H9 (cell line): ENCODE measurements at regions not wholly inside any gene's neighbourhood (a gene's known extent, or its start where the extent isn't known, plus 50 kb on each side); places are given as distances from the start of the nearest gene placed in this dataset.

Experiments
- DNase-seq: peaks from one replicate; pipeline ENCODE4 v3.0.0-alpha.2; 2017
- H2AFZ ChIP-seq: one replicate; pipeline ENCODE4 v1.6.1; 2013; ENCODE audit warnings: mild to moderate bottlenecking, low read length, control low read depth, moderate library complexity
- H2AK5ac ChIP-seq: 2 replicates; pipeline ENCODE4 v1.6.1; 2013; ENCODE audit warnings: low read length, control low read depth, mixed read lengths; ENCODE audit not compliant: insufficient read length
- H2BK120ac ChIP-seq: one replicate; pipeline ENCODE4 v1.6.1; 2013; ENCODE audit warnings: low read depth, mild to moderate bottlenecking, low read length, control low read depth, inconsistent platforms; ENCODE audit not compliant: poor library complexity, severe bottlenecking
- H2BK12ac ChIP-seq: 2 replicates; pipeline ENCODE4 v1.6.1; 2013; ENCODE audit warnings: low read length, control low read depth, mixed read lengths, low read depth; ENCODE audit not compliant: insufficient read length
- H2BK15ac ChIP-seq: 2 replicates; pipeline ENCODE4 v1.6.1; 2013; ENCODE audit warnings: low read depth, low read length, control low read depth
- H2BK20ac ChIP-seq: one replicate; pipeline ENCODE4 v1.6.1; 2013; ENCODE audit warnings: low read depth, mild to moderate bottlenecking, low read length, control low read depth, inconsistent platforms; ENCODE audit not compliant: poor library complexity, severe bottlenecking
- H2BK5ac ChIP-seq: 2 replicates; pipeline ENCODE4 v1.6.1; 2013; ENCODE audit warnings: low read length, control low read depth, mixed read lengths; ENCODE audit not compliant: insufficient read length
- H3K14ac ChIP-seq: 2 replicates; pipeline ENCODE4 v1.6.1; 2013; ENCODE audit warnings: low read length, control low read depth; ENCODE audit not compliant: insufficient read depth
- H3K18ac ChIP-seq: 2 replicates; pipeline ENCODE4 v1.6.1; 2013; ENCODE audit warnings: low read depth, mild to moderate bottlenecking, mixed read lengths, low read length, control low read depth; ENCODE audit not compliant: insufficient read length
- H3K23ac ChIP-seq: 2 replicates; pipeline ENCODE4 v1.6.1; 2013; ENCODE audit warnings: low read length, control low read depth, mixed read lengths, low read depth; ENCODE audit not compliant: insufficient read length
- H3K23me2 ChIP-seq: 2 replicates; pipeline ENCODE4 v1.6.1; 2013; ENCODE audit warnings: low read depth, mild to moderate bottlenecking, mixed read lengths, low read length, control low read depth; ENCODE audit not compliant: insufficient read length, poor library complexity, severe bottlenecking
- H3K27ac ChIP-seq: 2 replicates; pipeline ENCODE4 v1.5.1; 2013; ENCODE audit warnings: low read length, control low read depth, mixed read lengths, low read depth; ENCODE audit not compliant: insufficient read length
- H3K27me3 ChIP-seq: 2 replicates; pipeline ENCODE4 v1.6.1; 2013; ENCODE audit warnings: low read length, control low read depth, inconsistent platforms; ENCODE audit not compliant: insufficient read depth
- H3K4ac ChIP-seq: 2 replicates; pipeline ENCODE4 v1.6.1; 2013; ENCODE audit warnings: low read depth, mild to moderate bottlenecking, control low read depth, inconsistent platforms, low read length, moderate library complexity
- H3K4me1 ChIP-seq: 2 replicates; pipeline ENCODE4 v1.6.1; 2013; ENCODE audit warnings: low read length, control low read depth, inconsistent platforms; ENCODE audit not compliant: insufficient read depth
- H3K4me2 ChIP-seq: 2 replicates; pipeline ENCODE4 v1.6.1; 2013; ENCODE audit warnings: low read length, control low read depth, mixed read lengths; ENCODE audit not compliant: insufficient read length, insufficient read depth
- H3K56ac ChIP-seq: 2 replicates; pipeline ENCODE4 v1.6.1; 2013; ENCODE audit warnings: low read depth, mild to moderate bottlenecking, mixed read lengths, low read length, control low read depth; ENCODE audit not compliant: insufficient read length
- H3K79me1 ChIP-seq: 2 replicates; pipeline ENCODE4 v1.6.1; 2013; ENCODE audit warnings: low read depth, mild to moderate bottlenecking, moderate library complexity, low read length, control low read depth, inconsistent platforms; ENCODE audit not compliant: insufficient read depth, poor library complexity, severe bottlenecking
- H3K79me2 ChIP-seq: 2 replicates; pipeline ENCODE4 v1.6.1; 2013; ENCODE audit warnings: low read length, control low read depth, inconsistent platforms; ENCODE audit not compliant: insufficient read depth
- H3K9ac ChIP-seq: 2 replicates; pipeline ENCODE4 v1.6.1; 2013; ENCODE audit warnings: low read length, control low read depth, mixed read lengths; ENCODE audit not compliant: insufficient read length; ENCODE audit errors: extremely low read depth
- H3K9me3 ChIP-seq: one replicate; pipeline ENCODE4 v1.6.1; 2013; ENCODE audit warnings: low read depth, low read length, inconsistent platforms; ENCODE audit not compliant: control insufficient read depth
- H3T11ph ChIP-seq: one replicate; pipeline ENCODE4 v1.6.1; 2013; ENCODE audit warnings: mild to moderate bottlenecking, low read length, control low read depth, inconsistent platforms
- H4K20me1 ChIP-seq: one replicate; pipeline ENCODE4 v1.6.1; 2013; ENCODE audit not compliant: control insufficient read depth, insufficient read length, insufficient read depth
- H4K5ac ChIP-seq: 2 replicates; pipeline ENCODE4 v1.6.1; 2013; ENCODE audit warnings: low read depth, mild to moderate bottlenecking, mixed read lengths, low read length, control low read depth; ENCODE audit not compliant: insufficient read length
- H4K8ac ChIP-seq: replicated peaks from 2 replicates; pipeline ENCODE4 v1.6.1; 2013; ENCODE audit warnings: low read length, control low read depth, mixed read lengths, low read depth; ENCODE audit not compliant: insufficient read length
- H4K91ac ChIP-seq: 2 replicates; pipeline ENCODE4 v1.6.1; 2013; ENCODE audit warnings: low read depth, mild to moderate bottlenecking, moderate library complexity, mixed read lengths, low read length, control low read depth; ENCODE audit not compliant: insufficient read length
- H3K27ac Mint-ChIP-seq, 3 experiments: 2 replicates in 2 of 3; 3 replicates in 1 of 3; pipeline ENCODE4 v1.8.0; 2020 to 2021; ENCODE audit warnings: mixed read lengths in 3 of 3, mild to moderate bottlenecking in 1 of 3, moderate library complexity in 1 of 3
- H3K27me3 Mint-ChIP-seq: 2 replicates; pipeline ENCODE4 v1.8.0; 2021; ENCODE audit warnings: low read depth, mild to moderate bottlenecking, moderate library complexity, mixed read lengths
- H3K36me3 Mint-ChIP-seq, 3 experiments: 2 replicates in 2 of 3; 3 replicates in 1 of 3; pipeline ENCODE4 v1.8.0; 2020 to 2021; ENCODE audit warnings: low read depth in 3 of 3, mixed read lengths in 3 of 3; ENCODE audit not compliant: insufficient read depth in 1 of 3
- H3K4me1 Mint-ChIP-seq, 2 experiments: 2 replicates each; pipeline ENCODE4 v1.8.0; 2020; ENCODE audit warnings: mixed read lengths in 2 of 2
- H3K4me3 Mint-ChIP-seq, 2 experiments: 2 replicates in 1 of 2; 3 replicates in 1 of 2; pipeline ENCODE4 v1.8.0; 2020 to 2021; ENCODE audit warnings: mild to moderate bottlenecking in 2 of 2, mixed read lengths in 2 of 2, moderate library complexity in 1 of 2
- H3K9me3 Mint-ChIP-seq, 2 experiments: 2 replicates in 1 of 2; 3 replicates in 1 of 2; pipeline ENCODE4 v1.8.0; 2020; ENCODE audit warnings: mild to moderate bottlenecking in 2 of 2, mixed read lengths in 2 of 2, moderate library complexity in 1 of 2
- CTCF ChIP-seq: fragments of 200-600 bp; sonication (generic); conservative IDR thresholded peaks from 3 replicates; pipeline ENCODE4 v1.8.0; 2021; ENCODE audit warnings: antibody characterized with exemption, mild to moderate bottlenecking
- WGBS: extraction: QIAGEN DNeasy Blood & Tissue Kit; methylation state at CpG from one replicate; pipeline ENCODE4 v1.1.7; 2013; ENCODE audit warnings: missing lambda C conversion rate, low lambda C conversion rate, mixed read lengths; ENCODE audit not compliant: insufficient read length; ENCODE audit errors: extremely low coverage; 5-methylcytosine and 5-hydroxymethylcytosine counted together

GRCh38 chr3:13132281-13132680, 59.1 kb upstream of the IQSEC1 start:
- Histone ChIP-seq H3K27ac (no peak overlapping the region), H3K79me1 (no peaks in the 10 kb centered on the region), H4K5ac (no peak overlapping the region), H3K14ac (no peak overlapping the region), H2BK120ac (no peak overlapping the region), H2BK12ac (no peak overlapping the region), H2AK5ac (no peak overlapping the region), H3T11ph (no peak overlapping the region), H3K27me3 (no peaks in the 10 kb centered on the region), H2BK15ac (no peak overlapping the region), H3K56ac (no peak overlapping the region), H2BK5ac (no peak overlapping the region), H2AFZ (no peak overlapping the region), H4K20me1 (no peaks in the 10 kb centered on the region), H3K23ac (no peak overlapping the region), H4K8ac (no peak overlapping the region), H4K91ac (no peak overlapping the region), H3K9me3 (no peaks in the 10 kb centered on the region), H3K79me2 (no peaks in the 10 kb centered on the region), H2BK20ac (no peak overlapping the region), H3K4me1 (no peaks in the 10 kb centered on the region), H3K4ac (no peak overlapping the region), H3K9ac (no peak overlapping the region), H3K4me2 (no peak overlapping the region), H3K18ac (no peak overlapping the region), H3K23me2 (no peaks in the 10 kb centered on the region)
- DNase-seq = no peak
- Mint-ChIP-seq H3K27me3 (no peaks in the 10 kb centered on the region), H3K4me3 (no peak overlapping the region), H3K4me1 (peaks cover 2 to 10% of the 10 kb centered on the region in 2 experiments; a peak in 2 of 4 replicates), H3K27ac (no peak overlapping the region), H3K36me3 (no peaks in the 10 kb centered on the region), H3K9me3 (no peaks in the 10 kb centered on the region)
- no peak for TF ChIP-seq CTCF
- no CpG with 5 or more reads among the region's 4 CpGs for WGBS
